Esophagus (tissue), 2 donors: ENCODE measurements at regions not wholly inside any gene's neighbourhood (a gene's known extent, or its start where the extent isn't known, plus 50 kb on each side); places are given as distances from the start of the nearest gene placed in this dataset.

Experiments used
- H3K27ac ChIP-seq, 2 donors: one replicate each; pipeline ENCODE4 v1.5.1; 2013; ENCODE audit warnings: low read depth in 2 of 2, mild to moderate bottlenecking in 2 of 2, inconsistent platforms in 1 of 2, low read length in 1 of 2, moderate library complexity in 1 of 2
- H3K27me3 ChIP-seq, 2 donors: one replicate each; pipeline ENCODE4 v1.6.1; 2013; ENCODE audit warnings: low read length in 2 of 2, control low read depth in 1 of 2, mild to moderate bottlenecking in 1 of 2; ENCODE audit not compliant: insufficient read depth in 2 of 2, control insufficient read depth in 1 of 2
- H3K36me3 ChIP-seq, 2 donors: one replicate each; pipeline ENCODE4 v1.6.1; 2013; ENCODE audit warnings: low read length in 1 of 2; ENCODE audit not compliant: control insufficient read depth in 2 of 2, insufficient read depth in 2 of 2
- H3K4me1 ChIP-seq, 2 donors: one replicate each; pipeline ENCODE4 v1.6.1; 2013; ENCODE audit warnings: low read length in 1 of 2; ENCODE audit not compliant: control insufficient read depth in 2 of 2, insufficient read depth in 2 of 2
- H3K4me3 ChIP-seq, 2 donors: one replicate each; pipeline ENCODE4 v1.5.1; 2013; ENCODE audit warnings: low read length in 2 of 2, mild to moderate bottlenecking in 2 of 2, low read depth in 1 of 2, moderate library complexity in 1 of 2
- H3K9me3 ChIP-seq, 2 donors: one replicate each; pipeline ENCODE4 v1.6.1; 2013; ENCODE audit warnings: mild to moderate bottlenecking in 2 of 2, low read depth in 1 of 2, low read length in 1 of 2, moderate library complexity in 1 of 2; ENCODE audit not compliant: control insufficient read depth in 2 of 2, insufficient read depth in 1 of 2
- WGBS, 2 donors: extraction: QIAGEN DNeasy Blood & Tissue Kit; methylation state at CpG; one replicate each; pipeline ENCODE4 v1.1.7; 2013; 5-methylcytosine and 5-hydroxymethylcytosine counted together
- donor health status: healthy with polysubstance abuse.
- donor health status: Bipolar disorder and iron deficiency.

- Histone ChIP-seq H3K4me1 (no peaks in the 10 kb centered on the region), H3K4me3 (no peak overlapping the region)
These were observed 89.6 kb downstream of the DDX1 start for GRCh38 chr2:15681089-15681885.

GRCh38 chr2:15682354-15682753 is 90.7 kb downstream of the DDX1 start:
- Histone ChIP-seq H3K4me3 (no peak overlapping the region), H3K4me1 (no peaks in the 10 kb centered on the region), H3K9me3 (no peaks in the 10 kb centered on the region), H3K27me3 (no peaks in the 10 kb centered on the region), H3K27ac (no peak overlapping the region), H3K36me3 (no peaks in the 10 kb centered on the region)
- WGBS, 2 donors: 85 to 89% methylated on average over 4 of the region's 4 CpGs

More at GRCh38 chr2:15681089-15681885, 89.6 kb downstream of the DDX1 start:
- no peaks in the 10 kb centered on the region for H3K36me3 ChIP-seq
- no peaks in the 10 kb centered on the region for H3K9me3 ChIP-seq
- no peak overlapping the region for H3K27ac ChIP-seq
- WGBS, 2 donors: 91 to 97% methylated on average over 4 of the region's 4 CpGs
- no peaks in the 10 kb centered on the region for H3K27me3 ChIP-seq

DNA sequence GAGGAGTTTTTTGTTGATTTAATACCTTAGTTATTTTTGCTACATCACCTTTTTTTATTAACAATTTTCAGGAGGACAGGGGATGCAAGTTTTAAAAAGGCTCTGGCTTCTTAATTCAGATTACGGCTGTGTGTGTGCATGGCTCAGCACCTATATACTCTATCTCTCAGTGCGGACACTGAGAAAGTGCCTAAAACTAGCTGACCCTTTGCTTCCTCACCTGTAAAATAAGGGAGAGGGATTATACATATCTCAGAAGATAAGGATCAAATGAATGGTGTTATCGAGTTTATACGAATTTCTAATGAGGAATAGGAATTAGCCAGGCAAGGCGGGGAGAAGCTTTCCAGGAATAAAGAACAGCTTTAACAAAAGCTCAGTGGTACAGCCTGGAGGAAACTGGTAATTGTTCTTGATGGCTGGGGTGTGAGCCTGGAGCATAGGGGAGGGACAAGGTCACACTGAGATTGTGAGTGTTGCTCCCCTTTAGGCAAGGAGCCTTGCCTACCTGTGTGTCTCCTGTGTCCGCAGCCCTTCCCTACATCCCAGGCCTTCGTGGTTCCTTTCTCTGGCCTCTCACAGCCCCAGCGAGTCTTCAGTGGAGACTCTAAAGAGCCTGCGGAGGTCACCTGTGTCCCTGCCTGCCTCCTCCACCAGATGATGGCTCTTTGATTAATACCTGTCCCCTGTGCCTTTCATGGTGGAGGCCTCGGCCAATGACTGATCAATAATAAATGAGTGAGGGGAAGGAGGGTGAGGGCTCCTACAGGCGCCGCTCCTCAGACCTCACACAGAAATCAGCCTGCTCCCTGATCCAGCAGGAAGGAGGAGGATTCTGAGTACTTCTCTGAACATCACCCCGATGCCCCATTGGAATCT is 92.7 kb downstream of the DDX1 start:
- Histone ChIP-seq H3K4me3 (no peak overlapping the region), H3K9me3 (no peaks in the 10 kb centered on the region), H3K27me3 (no peaks in the 10 kb centered on the region), H3K4me1 (no peaks in the 10 kb centered on the region), H3K27ac (no peak overlapping the region), H3K36me3 (no peaks in the 10 kb centered on the region)
- 82 to 83% methylated on average over 12 to 13 of the region's 13 CpGs for WGBS, 2 donors

DNA sequence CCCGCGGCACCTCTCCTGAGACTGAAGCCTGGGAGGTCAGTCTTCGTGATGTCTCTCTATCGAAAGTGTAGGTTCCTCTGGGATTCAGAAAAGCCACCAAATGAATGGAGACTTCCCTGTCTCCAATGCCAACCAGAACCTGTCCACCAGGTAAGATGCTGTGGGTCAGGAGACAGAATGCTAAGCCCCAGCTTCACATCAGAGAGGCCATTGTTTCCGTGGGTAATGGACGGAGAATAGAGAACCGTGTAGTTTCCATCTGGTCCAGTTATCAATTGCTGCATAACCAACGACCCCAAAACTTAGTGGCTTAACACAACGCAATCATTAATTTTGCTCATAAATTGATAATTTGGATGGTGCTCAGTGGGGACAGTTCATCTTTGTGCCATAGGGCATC is 93.5 kb downstream of the DDX1 start:
- H3K27me3 ChIP-seq: no peaks in the 10 kb centered on the region
- no peaks in the 10 kb centered on the region for H3K9me3 ChIP-seq
- H3K4me3 ChIP-seq: no peak overlapping the region
- 89 to 92% methylated on average over 9 of the region's 9 CpGs for WGBS, 2 donors
- peaks cover 0 to 2% of the 10 kb centered on the region in 2 donors for H3K4me1 ChIP-seq
- H3K27ac ChIP-seq: no peak overlapping the region
- H3K36me3 ChIP-seq: no peaks in the 10 kb centered on the region

- WGBS, 2 donors: 86 to 92% methylated on average over 2 of the region's 2 CpGs
- peaks cover 0 to 2% of the 10 kb centered on the region in 2 donors for H3K4me1 ChIP-seq
These were observed 95.0 kb downstream of the DDX1 start for GRCh38 chr2:15686643-15687042.

DNA sequence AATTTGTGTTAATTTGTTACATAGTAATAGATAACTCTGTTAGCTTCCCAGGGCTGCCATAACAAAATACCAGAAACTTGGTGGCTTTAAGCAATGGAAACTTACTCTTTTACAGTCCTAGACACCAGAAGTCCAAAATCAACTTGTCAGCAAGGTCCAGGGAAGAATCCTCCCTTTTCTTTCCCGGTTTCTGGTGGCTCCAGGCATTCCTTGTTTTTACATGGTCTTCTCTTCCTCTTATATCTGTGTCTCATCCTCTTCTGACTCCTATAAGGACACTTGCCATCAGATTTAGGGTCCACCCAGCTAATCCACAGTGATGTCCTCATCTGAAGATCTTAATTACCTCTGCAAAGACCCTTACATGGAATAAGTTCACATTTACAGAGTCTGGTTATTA is 95.6 kb downstream of the DDX1 start:
- Histone ChIP-seq H3K27ac (no peak overlapping the region), H3K36me3 (no peaks in the 10 kb centered on the region), H3K4me1 (peaks cover 0 to 2% of the 10 kb centered on the region in 2 donors), H3K27me3 (no peaks in the 10 kb centered on the region), H3K4me3 (no peak overlapping the region), H3K9me3 (no peaks in the 10 kb centered on the region)
- WGBS, 2 donors: 82 to 84% methylated on average over 1 of the region's 1 CpG

More at GRCh38 chr2:15686643-15687042, 95.0 kb downstream of the DDX1 start:
- H3K27me3 ChIP-seq: no peaks in the 10 kb centered on the region
- no peak overlapping the region for H3K27ac ChIP-seq
- no peaks in the 10 kb centered on the region for H3K9me3 ChIP-seq
- no peaks in the 10 kb centered on the region for H3K36me3 ChIP-seq
- H3K4me3 ChIP-seq: no peak overlapping the region

DNA sequence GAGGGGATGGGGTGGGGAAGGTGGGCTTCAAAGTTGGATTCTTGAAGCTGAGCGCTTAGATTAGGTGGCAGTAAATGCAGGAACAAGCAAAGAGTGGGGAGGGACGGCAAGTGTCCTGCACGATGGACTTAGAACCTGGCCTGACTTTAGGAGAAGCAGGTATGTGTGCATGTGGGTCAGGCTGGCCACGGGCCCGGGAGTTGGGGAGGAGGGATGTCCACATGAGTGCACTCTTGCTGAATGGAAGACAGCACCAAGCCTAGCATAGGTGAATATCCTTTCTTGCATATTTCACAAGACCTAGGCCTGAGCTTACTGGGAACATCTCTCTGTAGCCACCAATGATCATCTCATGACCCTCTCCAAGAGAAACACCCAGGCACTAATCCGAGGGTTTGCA is 96.1 kb downstream of the DDX1 start:
- no peak overlapping the region for H3K4me3 ChIP-seq
- no peaks in the 10 kb centered on the region for H3K9me3 ChIP-seq
- peaks cover 0 to 2% of the 10 kb centered on the region in 2 donors for H3K4me1 ChIP-seq
- WGBS, 2 donors: 85 to 91% methylated on average over 6 of the region's 6 CpGs
- H3K27me3 ChIP-seq: no peaks in the 10 kb centered on the region
- no peak overlapping the region for H3K27ac ChIP-seq
- no peaks in the 10 kb centered on the region for H3K36me3 ChIP-seq

DNA sequence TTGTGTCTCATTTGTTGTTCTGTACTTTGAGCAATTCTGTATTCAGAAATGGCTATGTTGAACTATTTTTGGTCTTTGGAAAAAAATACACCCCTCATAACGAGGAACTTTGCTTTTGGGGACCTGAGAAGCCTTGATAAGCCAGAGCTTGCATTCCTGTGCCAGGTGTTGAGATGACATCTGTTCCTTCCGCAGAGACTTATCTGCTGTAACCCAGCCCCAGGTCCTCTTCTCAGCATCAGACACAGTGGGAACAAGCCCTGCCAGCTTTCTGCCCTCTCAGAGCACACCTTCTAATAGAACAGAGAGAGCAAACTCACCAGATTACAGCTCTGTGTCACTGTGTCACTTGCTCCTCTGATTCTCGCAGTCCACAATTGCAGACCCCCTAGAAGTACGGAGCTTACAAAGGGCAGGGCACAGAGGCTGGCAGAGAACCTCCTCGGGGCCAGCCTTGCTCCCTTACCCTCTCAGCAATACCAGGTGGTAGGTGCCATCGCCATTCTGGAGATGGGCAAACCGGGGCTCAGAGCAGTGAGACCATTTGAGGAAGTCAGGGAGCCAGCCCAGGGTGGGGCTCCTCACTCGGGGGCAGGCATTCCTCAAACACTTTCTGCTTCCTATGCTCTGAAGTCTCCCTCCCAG is 97.4 kb downstream of the DDX1 start:
- H3K27me3 ChIP-seq: no peaks in the 10 kb centered on the region
- H3K4me3 ChIP-seq: no peak overlapping the region
- H3K27ac ChIP-seq: no peak overlapping the region
- no peaks in the 10 kb centered on the region for H3K36me3 ChIP-seq
- 68 to 72% methylated on average over 8 of the region's 8 CpGs for WGBS, 2 donors
- peaks cover 0 to 2% of the 10 kb centered on the region in 2 donors for H3K4me1 ChIP-seq
- H3K9me3 ChIP-seq: no peaks in the 10 kb centered on the region

DNA sequence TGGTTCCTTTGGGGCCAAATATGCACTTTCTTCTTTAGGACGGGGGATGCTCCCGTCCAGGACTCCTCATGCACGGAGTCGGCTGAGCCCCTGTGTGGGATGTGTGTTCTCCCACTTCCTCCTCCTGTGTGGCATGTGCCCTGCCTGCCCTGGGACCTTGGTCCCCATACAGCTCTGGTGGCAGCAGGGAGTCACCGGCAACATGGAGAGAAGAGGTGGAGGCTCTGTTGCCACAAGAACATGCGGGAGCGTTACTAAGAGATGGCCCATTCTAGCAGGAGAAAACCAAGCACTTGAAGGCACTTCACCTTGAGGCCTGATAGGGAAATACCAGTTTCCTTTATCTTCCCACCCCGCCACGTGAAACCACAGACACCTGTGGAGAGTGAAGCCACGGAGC is 98.0 kb downstream of the DDX1 start:
- Histone ChIP-seq H3K4me1 (peaks cover 0 to 2% of the 10 kb centered on the region in 2 donors), H3K27ac (no peak overlapping the region), H3K27me3 (no peaks in the 10 kb centered on the region), H3K36me3 (no peaks in the 10 kb centered on the region), H3K9me3 (no peaks in the 10 kb centered on the region), H3K4me3 (no peak overlapping the region)
- 84 to 87% methylated on average over 10 of the region's 10 CpGs for WGBS, 2 donors
